B cell (primary cell): ENCODE measurements at regions not wholly inside any gene's neighbourhood (a gene's known extent, or its start where the extent isn't known, plus 50 kb on each side); places are given as distances from the start of the nearest gene placed in this dataset.

Source experiments
- ATAC-seq: fragments of 200-7000 bp; cut with Tn5 transposase; one replicate; pipeline ENCODE4 v1.10.0; 2021; ENCODE audit warnings: low read depth, mild to moderate bottlenecking, moderate number of reproducible peaks, moderate library complexity
- CTCF ChIA-PET: fragments of 350-600 bp; sonication (Branson Sonifier 250); formaldehyde crosslinking; loops from one replicate; lab custom pipeline; 2021; ENCODE audit warnings: antibody characterized with exemption, inconsistent platforms; lab: Charles Lee
- POLR2A ChIA-PET: fragments of 350-600 bp; sonication (Branson Sonifier 250); formaldehyde crosslinking; loops from one replicate; lab custom pipeline; 2021; ENCODE audit warnings: antibody characterized with exemption; lab: Charles Lee
- DNase-seq: peaks from one replicate; pipeline ENCODE4 v3.0.0; 2013
- H2AFZ ChIP-seq: 2 replicates; pipeline ENCODE4 v1.6.1; 2012; ENCODE audit warnings: mild to moderate bottlenecking, low read depth, low read length; ENCODE audit not compliant: insufficient read depth, poor library complexity, severe bottlenecking
- H3K27ac ChIP-seq, 2 donors: 1 replicate in 1 of 2; 2 replicates in 1 of 2; pipeline ENCODE4 v1.5.1; 2012 to 2013; ENCODE audit warnings: low read length in 2 of 2, mild to moderate bottlenecking in 2 of 2, moderate library complexity in 1 of 2
- H3K27me3 ChIP-seq, 4 experiments: fragments of 200-600 bp in 1 of 4; sonication (generic) in 1 of 4; replicated peaks in 1 of 4; 1 replicate in 2 of 4; 2 replicates in 2 of 4; pipeline versions ENCODE4 v1.6.1 to v1.7.0; 2013 to 2016; ENCODE audit warnings: low read length in 3 of 4, mild to moderate bottlenecking in 2 of 4, mixed read lengths in 1 of 4, moderate library complexity in 1 of 4; ENCODE audit not compliant: insufficient read depth in 4 of 4, control insufficient read depth in 3 of 4; ENCODE audit errors: control extremely low read depth in 1 of 4
- H3K36me3 ChIP-seq, 2 experiments: replicated peaks in 1 of 2; 1 replicate in 1 of 2; 2 replicates in 1 of 2; pipeline versions ENCODE4 v1.6.1 to v1.7.1; 2013; ENCODE audit warnings: low read length in 1 of 2; ENCODE audit not compliant: insufficient read depth in 2 of 2, control insufficient read depth in 1 of 2; ENCODE audit errors: control extremely low read depth in 1 of 2, extremely low read depth in 1 of 2
- H3K4me1 ChIP-seq, 2 donors: fragments of 200-600 bp in 1 of 2; sonication (generic) in 1 of 2; 1 replicate in 1 of 2; 2 replicates in 1 of 2; pipeline versions ENCODE4 v1.5.1 to v1.6.1; 2013 to 2017; ENCODE audit warnings: low read length in 2 of 2; ENCODE audit not compliant: control insufficient read depth in 2 of 2, insufficient read depth in 2 of 2
- H3K4me2 ChIP-seq: replicated peaks from 2 replicates; pipeline ENCODE3; 2012; ENCODE audit warnings: mild to moderate bottlenecking, low read depth, low read length; ENCODE audit not compliant: poor library complexity, severe bottlenecking
- H3K4me3 ChIP-seq, 5 experiments: fragments of 200-600 bp in 1 of 5; sonication (generic) in 1 of 5; 1 replicate in 3 of 5; 2 replicates in 2 of 5; pipeline versions ENCODE4 v1.5.1 to v1.7.0; 2011 to 2016; ENCODE audit warnings: low read length in 4 of 5, mild to moderate bottlenecking in 4 of 5, low read depth in 2 of 5, control low read depth in 1 of 5, moderate library complexity in 1 of 5; ENCODE audit not compliant: insufficient read depth in 1 of 5; ENCODE audit errors: control extremely low read depth in 1 of 5, extremely low read depth in 1 of 5
- H3K79me2 ChIP-seq: fragments of 200-600 bp; sonication (generic); one replicate; pipeline ENCODE4 v1.6.0; 2016; ENCODE audit warnings: low read length; ENCODE audit not compliant: control insufficient read depth, insufficient read depth
- H3K9ac ChIP-seq: fragments of 200-600 bp; sonication (generic); 2 replicates; pipeline ENCODE4 v1.6.1; 2017; ENCODE audit warnings: mild to moderate bottlenecking, low read length, moderate library complexity
- H3K9me3 ChIP-seq, 3 donors: one replicate each; pipeline versions ENCODE4 v1.6.1 to v1.7.1; 2013; ENCODE audit warnings: low read length in 2 of 3; ENCODE audit not compliant: control insufficient read depth in 2 of 3, insufficient read depth in 1 of 3; ENCODE audit errors: control extremely low read depth in 1 of 3
- H4K20me1 ChIP-seq: 2 replicates; pipeline ENCODE4 v1.6.0; 2012; ENCODE audit warnings: mild to moderate bottlenecking, low read length; ENCODE audit not compliant: insufficient read depth, control insufficient read depth, poor library complexity, severe bottlenecking
- H3K27ac Mint-ChIP-seq: one replicate; pipeline ENCODE4 v1.8.0; 2021; ENCODE audit warnings: mixed read lengths
- H3K27me3 Mint-ChIP-seq: one replicate; pipeline ENCODE4 v1.8.0; 2021; ENCODE audit warnings: mixed read lengths
- H3K4me1 Mint-ChIP-seq: one replicate; pipeline ENCODE4 v1.8.0; 2021; ENCODE audit warnings: mixed read lengths
- H3K4me3 Mint-ChIP-seq: one replicate; pipeline ENCODE4 v1.8.0; 2021; ENCODE audit warnings: mixed read lengths
- H3K9me3 Mint-ChIP-seq: one replicate; pipeline ENCODE4 v1.8.0; 2022; ENCODE audit warnings: mixed read lengths; ENCODE audit not compliant: insufficient read depth
- EZH2 ChIP-seq: IDR thresholded peaks from 2 replicates; pipeline ENCODE4 v1.6.1; 2012; ENCODE audit warnings: borderline replicate concordance, low read depth, mild to moderate bottlenecking, moderate library complexity, low read length; ENCODE audit not compliant: insufficient read depth, poor library complexity, severe bottlenecking
- WGBS: methylation state at CpG from one replicate; pipeline ENCODE4 v1.1.5; 2013; ENCODE audit warnings: missing lambda C conversion rate; ENCODE audit not compliant: insufficient coverage; 5-methylcytosine and 5-hydroxymethylcytosine counted together
- intact Hi-C: fragments of 100-400 bp; cut with micrococcal nuclease; formaldehyde crosslinking; loops from one replicate; pipeline ENCODE4 v1.10.0; 2022
- TF ChIP-seq, protein P1 (sequence below): fragments of 200-600 bp; IDR thresholded peaks from one replicate; pipeline ENCODE4 v1.8.0; 2022; ENCODE audit warnings: antibody characterized with exemption, mild to moderate bottlenecking

DNA sequence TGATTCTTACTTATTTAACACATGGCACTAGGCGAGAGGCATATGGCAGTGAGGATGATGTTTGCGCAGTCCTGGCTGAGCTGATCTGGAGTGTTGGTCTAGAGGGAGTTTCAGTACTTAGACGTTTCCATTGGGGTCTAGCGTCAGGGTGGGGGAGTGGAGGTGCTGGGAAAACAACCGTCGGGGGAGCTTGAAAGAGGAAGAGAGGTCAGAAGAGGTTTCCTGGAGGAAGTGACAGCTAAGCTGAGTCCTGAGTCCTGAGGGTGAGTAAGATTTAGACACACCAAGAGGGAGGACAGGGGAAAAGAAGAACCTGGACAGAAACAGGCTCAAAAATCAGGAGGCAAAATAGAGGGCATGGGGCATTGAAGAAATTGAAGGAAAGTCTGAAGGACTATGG is 81.4 kb downstream of the ALOX5AP start:
- Histone ChIP-seq H2AFZ (no peak overlapping the region), H3K4me3 (no peak overlapping the region), H3K27me3 (peaks cover 0 to 3% (median 0%) of the 10 kb centered on the region in 4 experiments), H3K9ac (no peak overlapping the region), H3K4me2 (no peak overlapping the region), H3K27ac (no peak overlapping the region), H3K79me2 (no peaks in the 10 kb centered on the region), H3K9me3 (no peaks in the 10 kb centered on the region), H4K20me1 (no peaks in the 10 kb centered on the region), H3K36me3 (no peaks in the 10 kb centered on the region), H3K4me1 (no peaks in the 10 kb centered on the region)
- H3K27me3 Mint-ChIP-seq, result peaks cover 24% of the 10 kb centered on the region
- H3K4me1 Mint-ChIP-seq, result peaks cover 5% of the 10 kb centered on the region
- no peak for ATAC-seq
- no peak overlapping the region for H3K27ac Mint-ChIP-seq
- no peak for TF ChIP-seq EZH2
- TF ChIP-seq, protein P1, sequence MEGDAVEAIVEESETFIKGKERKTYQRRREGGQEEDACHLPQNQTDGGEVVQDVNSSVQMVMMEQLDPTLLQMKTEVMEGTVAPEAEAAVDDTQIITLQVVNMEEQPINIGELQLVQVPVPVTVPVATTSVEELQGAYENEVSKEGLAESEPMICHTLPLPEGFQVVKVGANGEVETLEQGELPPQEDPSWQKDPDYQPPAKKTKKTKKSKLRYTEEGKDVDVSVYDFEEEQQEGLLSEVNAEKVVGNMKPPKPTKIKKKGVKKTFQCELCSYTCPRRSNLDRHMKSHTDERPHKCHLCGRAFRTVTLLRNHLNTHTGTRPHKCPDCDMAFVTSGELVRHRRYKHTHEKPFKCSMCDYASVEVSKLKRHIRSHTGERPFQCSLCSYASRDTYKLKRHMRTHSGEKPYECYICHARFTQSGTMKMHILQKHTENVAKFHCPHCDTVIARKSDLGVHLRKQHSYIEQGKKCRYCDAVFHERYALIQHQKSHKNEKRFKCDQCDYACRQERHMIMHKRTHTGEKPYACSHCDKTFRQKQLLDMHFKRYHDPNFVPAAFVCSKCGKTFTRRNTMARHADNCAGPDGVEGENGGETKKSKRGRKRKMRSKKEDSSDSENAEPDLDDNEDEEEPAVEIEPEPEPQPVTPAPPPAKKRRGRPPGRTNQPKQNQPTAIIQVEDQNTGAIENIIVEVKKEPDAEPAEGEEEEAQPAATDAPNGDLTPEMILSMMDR, result no peak
- POLR2A ChIA-PET, result no interaction called here
- no peak overlapping the region for H3K4me3 Mint-ChIP-seq
- WGBS, result 30% methylated on average over 6 of the region's 6 CpGs
- no peak for DNase-seq
- CTCF ChIA-PET, result interaction anchor here (1.1 to 1.3 kb wide), 2 partner anchors 13 to 49 kb away, joined by 3 to 4 read pairs; no protein-coding TSS in a partner anchor
- no peaks in the 10 kb centered on the region for H3K9me3 Mint-ChIP-seq
- intact Hi-C loops, result no loop called here

DNA sequence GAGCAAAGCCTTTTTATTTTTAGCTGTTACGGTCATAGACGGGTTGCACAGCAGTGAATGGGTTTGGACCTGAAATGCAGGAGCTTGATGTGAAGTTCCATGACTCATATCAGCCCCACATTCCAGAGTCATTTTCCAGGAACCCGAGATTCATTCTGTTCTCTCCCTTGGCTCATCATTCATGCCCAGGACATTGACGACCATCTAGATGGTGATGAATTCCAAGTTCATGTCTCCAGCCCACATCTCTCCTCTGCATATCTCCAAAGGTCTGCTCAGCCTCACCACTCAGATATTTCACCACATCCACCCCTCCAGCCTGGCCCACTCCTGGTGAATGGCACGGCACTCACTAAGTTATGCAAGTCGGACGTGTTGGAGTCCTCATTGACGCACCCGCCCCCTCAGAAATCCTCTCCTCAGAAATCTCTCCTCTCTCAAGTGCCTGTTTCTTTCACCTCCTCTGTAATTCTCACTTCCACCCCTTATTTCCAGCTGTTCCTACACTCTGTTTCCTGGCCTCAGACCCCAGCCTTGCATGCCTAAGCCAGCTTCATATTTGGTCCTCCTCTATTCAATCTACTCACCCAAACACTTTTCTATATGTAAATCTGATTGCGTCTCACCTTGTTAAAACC is 83.1 kb downstream of the ALOX5AP start:
- no peak overlapping the region for H2AFZ ChIP-seq
- H3K9me3 Mint-ChIP-seq, result no peaks in the 10 kb centered on the region
- H3K4me2 ChIP-seq, result no peak overlapping the region
- H3K36me3 ChIP-seq, result no peaks in the 10 kb centered on the region
- H3K4me1 ChIP-seq, result no peaks in the 10 kb centered on the region
- no peaks in the 10 kb centered on the region for H3K9me3 ChIP-seq
- H3K9ac ChIP-seq, result no peak overlapping the region
- H3K79me2 ChIP-seq, result no peaks in the 10 kb centered on the region
- peaks cover 5% of the 10 kb centered on the region for H3K4me1 Mint-ChIP-seq
- no peak overlapping the region for H3K4me3 Mint-ChIP-seq
- H4K20me1 ChIP-seq, result no peaks in the 10 kb centered on the region
- TF ChIP-seq, protein P1, result no peak
- TF ChIP-seq EZH2, result no peak
- no peak overlapping the region for H3K27ac Mint-ChIP-seq
- no peak for ATAC-seq
- H3K27me3 Mint-ChIP-seq, result peaks cover 29% of the 10 kb centered on the region
- no peak overlapping the region for H3K4me3 ChIP-seq
- WGBS, result 93% methylated on average over 9 of the region's 10 CpGs
- H3K27ac ChIP-seq, result no peak overlapping the region
- ChIA-PET POLR2A (interaction anchor here (0.6 kb wide), 1 partner anchor 327 kb away, joined by 3 read pairs; no protein-coding TSS in a partner anchor), CTCF (no interaction called here)
- no peak for DNase-seq
- H3K27me3 ChIP-seq, result peaks cover 0 to 3% (median 0%) of the 10 kb centered on the region in 4 experiments
- intact Hi-C loops, result no loop called here
